ENCODE measurements at regions not wholly inside any gene's neighbourhood (a gene's known extent, or its start where the extent isn't known, plus 50 kb on each side); places are given as distances from the start of the nearest gene placed in this dataset.

GRCh38 chr7:8373851-8374250 is 59.6 kb upstream of the NXPH1 start:
- Histone ChIP-seq H2AFZ (ENCODE audit: low read depth, low read length) (no peak overlapping the region), H3K9ac (ENCODE audit: low read length) (no peak overlapping the region), H3K9me2 (ENCODE audit: insufficient read depth, low read length) (no peaks in the 10 kb centered on the region), H4K20me1 (ENCODE audit: insufficient read depth) (no peaks in the 10 kb centered on the region), H3K4me2 (ENCODE audit: low read length) (no peak overlapping the region), H3K27me3 (ENCODE audit: insufficient read depth, low read depth, low read length) (no peaks in the 10 kb centered on the region), H3K36me3 (ENCODE audit: insufficient read depth, low read length) (no peaks in the 10 kb centered on the region), H3F3A (ENCODE audit: insufficient read depth, low read length, poor library complexity, severe bottlenecking) (no peaks in the 10 kb centered on the region), H3K4me3 (ENCODE audit: low read length) (no peak overlapping the region), H3K27ac (ENCODE audit: low read length) (no peak overlapping the region), H3K9me3 (ENCODE audit: low read length) (no peaks in the 10 kb centered on the region), H3K79me2 (replicated peaks; ENCODE audit: insufficient read depth, low read length) (no peaks in the 10 kb centered on the region)
- TF ChIP-seq POLR2AphosphoS5 (IDR thresholded peaks at IDR 0.05) (no peak), SMC3 (conservative IDR thresholded peaks at IDR 0.05; ENCODE audit: poor library complexity) (no peak), RAD21 (conservative IDR thresholded peaks at IDR 0.05) (no peak)

- Histone ChIP-seq H3K9me3 (ENCODE audit: low read length) (no peaks in the 10 kb centered on the region), H3K27me3 (ENCODE audit: insufficient read depth, low read depth, low read length) (no peaks in the 10 kb centered on the region), H3K36me3 (ENCODE audit: insufficient read depth, low read length) (no peaks in the 10 kb centered on the region), H2AFZ (ENCODE audit: low read depth, low read length) (no peak overlapping the region), H3K27ac (ENCODE audit: low read length) (no peak overlapping the region), H3K9ac (ENCODE audit: low read length) (no peak overlapping the region), H3K79me2 (replicated peaks; ENCODE audit: insufficient read depth, low read length) (no peaks in the 10 kb centered on the region), H4K20me1 (ENCODE audit: insufficient read depth) (no peaks in the 10 kb centered on the region), H3K9me2 (ENCODE audit: insufficient read depth, low read length) (no peaks in the 10 kb centered on the region), H3F3A (ENCODE audit: insufficient read depth, low read length, poor library complexity, severe bottlenecking) (no peaks in the 10 kb centered on the region), H3K4me3 (ENCODE audit: low read length) (no peak overlapping the region), H3K4me2 (ENCODE audit: low read length) (no peak overlapping the region)
- TF ChIP-seq RAD21 (conservative IDR thresholded peaks at IDR 0.05): no peak
- TF ChIP-seq EP300 (conservative IDR thresholded peaks at IDR 0.05; ENCODE audit: poor library complexity, severe bottlenecking): no peak
- TF ChIP-seq SMC3 (conservative IDR thresholded peaks at IDR 0.05; ENCODE audit: poor library complexity): no peak
- no peak for TF ChIP-seq EZH2 (IDR thresholded peaks at IDR 0.05; ENCODE audit: borderline replicate concordance, insufficient read depth, low read length, poor library complexity, severe bottlenecking)
- no peak for TF ChIP-seq TAF1 (IDR thresholded peaks at IDR 0.05; ENCODE audit: low read depth)
- no peak for TF ChIP-seq POLR2AphosphoS5 (IDR thresholded peaks at IDR 0.05)
- TF ChIP-seq MXI1 (conservative IDR thresholded peaks at IDR 0.05; ENCODE audit: poor library complexity, severe bottlenecking): no peak
- no peak for TF ChIP-seq REST (IDR thresholded peaks at IDR 0.05; ENCODE audit: borderline replicate concordance)
- TF ChIP-seq CTCF (IDR thresholded peaks at IDR 0.05; ENCODE audit: poor library complexity, severe bottlenecking): no peak
Observed at GRCh38 chr7:8378349-8379019, 54.9 kb upstream of the NXPH1 start.
